Femur (tissue), 1 donor: ENCODE measurements at regions not wholly inside any gene's neighbourhood (a gene's known extent, or its start where the extent isn't known, plus 50 kb on each side); places are given as distances from the start of the nearest gene placed in this dataset.
"Not testable (repeated sequence)": the region's sequence is repeated elsewhere in the genome, so short reads cannot be mapped to it uniquely, and the experiment has no call there.

ENCODE experiments used
- DNase-seq: peaks from one replicate; pipeline ENCODE4 v3.0.0-alpha.2; 2017

GRCh38 chr18:70709720-70710119 lies 420.9 kb downstream of the SOCS6 start:
- DNase-seq = no peak

GRCh38 chr18:70709144-70709543 lies 420.3 kb downstream of the SOCS6 start:
- no peak for DNase-seq

GRCh38 chr18:70705831-70706416 lies 417.1 kb downstream of the SOCS6 start:
- DNase-seq = no peak

- DNase-seq = no peak
These were observed 411.7 kb downstream of the SOCS6 start for GRCh38 chr18:70700496-70700895.

- DNase-seq = no peak
These were observed 409.7 kb downstream of the SOCS6 start for GRCh38 chr18:70698574-70698973.

- DNase-seq = no peak
These were observed 404.4 kb downstream of the SOCS6 start for GRCh38 chr18:70693246-70693645.

- DNase-seq = not testable (repeated sequence)
These were observed 400.9 kb downstream of the SOCS6 start for GRCh38 chr18:70689765-70690164.

GRCh38 chr18:70688286-70688685 lies 399.4 kb downstream of the SOCS6 start:
- no peak for DNase-seq

- no peak for DNase-seq
These were observed 396.0 kb downstream of the SOCS6 start for GRCh38 chr18:70684821-70685220.

- no peak for DNase-seq
These were observed 394.4 kb downstream of the SOCS6 start for GRCh38 chr18:70683263-70683662.

GRCh38 chr18:70674896-70675295 lies 386.1 kb downstream of the SOCS6 start:
- no peak for DNase-seq

- no peak for DNase-seq
These were observed 385.0 kb downstream of the SOCS6 start for GRCh38 chr18:70673831-70674230.

GRCh38 chr18:70672581-70672980 lies 383.7 kb downstream of the SOCS6 start:
- DNase-seq = no peak

GRCh38 chr18:70671889-70672565 lies 383.2 kb downstream of the SOCS6 start:
- DNase-seq = no peak

- DNase-seq = no peak
These were observed 378.1 kb downstream of the SOCS6 start for GRCh38 chr18:70666936-70667335.

- DNase-seq = no peak
These were observed 374.3 kb downstream of the SOCS6 start for GRCh38 chr18:70663141-70663540.

- DNase-seq = no peak
These were observed 373.7 kb downstream of the SOCS6 start for GRCh38 chr18:70662588-70662987.

GRCh38 chr18:70659036-70659925 lies 370.4 kb downstream of the SOCS6 start:
- DNase-seq = no peak

- DNase-seq = no peak
These were observed 364.8 kb downstream of the SOCS6 start for GRCh38 chr18:70653671-70654070.

- no peak for DNase-seq
These were observed 362.0 kb downstream of the SOCS6 start for GRCh38 chr18:70650878-70651277.

GRCh38 chr18:70649683-70650082 lies 360.8 kb downstream of the SOCS6 start:
- DNase-seq = no peak

- no peak for DNase-seq
These were observed 357.1 kb downstream of the SOCS6 start for GRCh38 chr18:70645971-70646370.

GRCh38 chr18:70643812-70644211 lies 355.0 kb downstream of the SOCS6 start:
- no peak for DNase-seq
